Stimulated activated CD4-positive, alpha-beta T cell treated with anti-CD3 and anti-CD28 coated beads, Interleukin-12 subunit alpha, Interleukin-12 subunit beta, amount 100 ng/mL, for 48 hours (primary cell): ENCODE measurements at regions not wholly inside any gene's neighbourhood (a gene's known extent, or its start where the extent isn't known, plus 50 kb on each side); places are given as distances from the start of the nearest gene placed in this dataset.

Experiments
- DNase-seq, 3 donors: peaks; one replicate each; pipeline ENCODE4 v3.0.0-alpha.2; 2020; ENCODE audit warnings: low read depth in 2 of 3, low spot score in 1 of 3

GRCh38 chr6:149264629-149265028 is 52.9 kb upstream of the TAB2 start:
- peak in 1 of 3 donors; percentile 15 for DNase-seq

- DNase-seq = no peak
Measured at GRCh38 chr6:149265945-149266344, 51.6 kb upstream of the TAB2 start.

- no peak for DNase-seq
Measured at GRCh38 chr6:149266659-149267058, 50.9 kb upstream of the TAB2 start.

GRCh38 chr6:149267072-149267471 is 50.4 kb upstream of the TAB2 start:
- no peak for DNase-seq

- no peak for DNase-seq
Measured at GRCh38 chr6:149267513-149268043, 49.9 kb upstream of the TAB2 start.
